Activated CD4-positive, alpha-beta T cell treated with anti-CD3 and anti-CD28 coated beads, Interleukin-2, amount 10 ng/mL, durations not matched to agents 24 days and 14 days (primary cell): ENCODE measurements at regions not wholly inside any gene's neighbourhood (a gene's known extent, or its start where the extent isn't known, plus 50 kb on each side); places are given as distances from the start of the nearest gene placed in this dataset.

Experiments used
- DNase-seq: peaks from one replicate; pipeline ENCODE4 v3.0.0; 2022
- H3K27ac Mint-ChIP-seq: one replicate; pipeline ENCODE4 v1.8.0; 2022; ENCODE audit warnings: mild to moderate bottlenecking, mixed read lengths
- H3K27me3 Mint-ChIP-seq: one replicate; pipeline ENCODE4 v1.8.0; 2022; ENCODE audit warnings: mixed read lengths
- H3K36me3 Mint-ChIP-seq: one replicate; pipeline ENCODE4 v1.8.0; 2022; ENCODE audit warnings: low read depth, mild to moderate bottlenecking, mixed read lengths
- H3K4me1 Mint-ChIP-seq: one replicate; pipeline ENCODE4 v1.8.0; 2021; ENCODE audit warnings: mixed read lengths
- H3K4me3 Mint-ChIP-seq: one replicate; pipeline ENCODE4 v1.8.0; 2022; ENCODE audit warnings: mild to moderate bottlenecking, moderate library complexity, mixed read lengths
- H3K9me3 Mint-ChIP-seq: one replicate; pipeline ENCODE4 v1.8.0; 2021; ENCODE audit warnings: mixed read lengths
- intact Hi-C: fragments of 100-400 bp; cut with micrococcal nuclease; formaldehyde crosslinking; loops from one replicate; pipeline ENCODE4 v1.15.1; 2023

DNA sequence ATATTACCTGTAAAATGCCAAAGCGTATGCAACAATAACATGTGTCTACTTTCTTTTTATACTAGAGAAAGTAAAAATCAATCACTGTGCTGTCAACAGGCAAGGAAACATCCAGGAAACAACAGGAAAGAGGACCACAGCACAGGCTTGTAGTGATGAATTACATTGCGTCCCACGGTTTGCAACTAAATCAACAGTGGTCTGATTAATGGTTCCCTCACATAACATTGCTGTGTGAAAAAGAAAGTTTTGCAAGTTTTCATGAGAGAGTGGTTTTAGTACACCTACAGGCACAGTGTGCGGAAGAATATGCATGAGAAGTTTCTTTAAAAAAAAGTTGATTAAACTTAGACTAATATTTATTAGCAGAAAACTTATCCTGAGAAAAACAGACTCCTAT, 329.5 kb upstream of the HSF2 start:
- intact Hi-C loops = no loop called here
- H3K27ac Mint-ChIP-seq = no peak overlapping the region
- H3K4me1 Mint-ChIP-seq = no peaks in the 10 kb centered on the region
- H3K27me3 Mint-ChIP-seq = no peaks in the 10 kb centered on the region
- H3K36me3 Mint-ChIP-seq = no peaks in the 10 kb centered on the region
- no peak overlapping the region for H3K4me3 Mint-ChIP-seq
- no peaks in the 10 kb centered on the region for H3K9me3 Mint-ChIP-seq
- no peak for DNase-seq

DNA sequence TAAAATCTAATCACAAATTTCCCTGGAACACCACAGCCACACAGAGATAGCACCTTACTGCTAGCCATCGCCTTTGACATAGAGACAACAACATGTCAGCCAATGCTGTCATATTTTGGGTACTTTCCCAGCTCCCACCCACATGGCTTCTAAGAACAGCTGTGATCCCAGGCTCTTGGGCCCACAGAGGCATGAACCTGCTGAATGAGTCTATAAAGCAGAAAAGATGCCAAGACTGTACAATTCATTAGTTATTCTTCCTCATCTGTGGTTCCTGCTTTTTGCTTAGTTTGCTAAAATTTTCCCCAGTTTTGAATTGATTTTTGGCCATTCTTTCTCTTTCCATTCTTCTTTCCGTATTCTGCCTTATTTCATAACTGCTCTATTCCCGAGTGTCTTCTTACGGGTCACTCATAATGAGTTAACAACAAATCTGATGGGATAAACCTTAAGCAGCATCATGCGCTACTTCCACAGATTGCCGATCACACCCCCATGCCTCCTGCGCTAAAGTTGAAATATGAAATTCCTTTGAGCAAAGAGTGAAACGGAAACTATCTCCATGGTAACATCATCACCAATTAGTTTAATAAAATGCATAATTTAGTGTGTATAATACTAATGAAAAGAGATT, 327.3 kb upstream of the HSF2 start:
- H3K9me3 Mint-ChIP-seq = no peaks in the 10 kb centered on the region
- H3K36me3 Mint-ChIP-seq = no peaks in the 10 kb centered on the region
- H3K4me3 Mint-ChIP-seq = no peak overlapping the region
- no peak overlapping the region for H3K27ac Mint-ChIP-seq
- no peaks in the 10 kb centered on the region for H3K4me1 Mint-ChIP-seq
- H3K27me3 Mint-ChIP-seq = no peaks in the 10 kb centered on the region
- no peak for DNase-seq
- intact Hi-C loops = no loop called here

DNA sequence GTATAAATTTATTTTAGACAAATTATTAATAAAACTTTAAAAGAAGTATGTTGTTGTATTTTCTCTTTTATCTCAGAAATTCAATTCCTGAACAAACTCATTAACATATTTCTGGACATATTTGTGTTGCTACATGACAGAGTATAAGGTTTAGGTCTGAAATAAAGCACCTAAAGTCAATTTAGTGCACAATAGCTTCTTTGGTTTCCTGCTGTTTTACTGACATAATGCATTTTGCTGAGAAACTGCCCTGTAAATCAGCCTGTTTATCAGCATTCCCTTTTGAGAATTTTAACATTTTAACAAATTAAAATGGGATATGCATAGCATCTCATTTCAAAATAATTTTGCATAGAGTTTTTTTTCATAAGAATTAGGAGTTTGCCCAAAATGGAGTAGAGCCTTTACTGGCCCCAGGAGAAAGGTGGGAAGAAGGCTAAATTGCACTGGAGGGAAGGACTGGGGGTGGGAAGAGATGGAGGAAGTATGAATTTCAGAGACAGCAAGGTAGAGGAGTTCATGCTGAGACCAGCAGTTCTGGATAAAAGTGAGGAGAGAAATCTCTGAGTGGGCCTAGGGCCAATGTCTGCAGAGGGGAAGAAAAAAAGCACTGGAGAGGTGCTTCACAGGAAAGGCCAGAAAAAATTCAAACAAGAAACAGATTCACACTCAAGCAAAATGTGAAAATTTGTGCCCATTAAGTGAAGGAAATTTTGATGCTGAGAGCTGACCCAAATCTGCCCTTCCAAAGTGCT, 324.2 kb upstream of the HSF2 start:
- Mint-ChIP-seq H3K27ac (no peak overlapping the region), H3K9me3 (no peaks in the 10 kb centered on the region), H3K4me1 (no peaks in the 10 kb centered on the region), H3K4me3 (no peak overlapping the region), H3K36me3 (no peaks in the 10 kb centered on the region), H3K27me3 (no peaks in the 10 kb centered on the region)
- no peak for DNase-seq
- intact Hi-C loops = no loop called here

DNA sequence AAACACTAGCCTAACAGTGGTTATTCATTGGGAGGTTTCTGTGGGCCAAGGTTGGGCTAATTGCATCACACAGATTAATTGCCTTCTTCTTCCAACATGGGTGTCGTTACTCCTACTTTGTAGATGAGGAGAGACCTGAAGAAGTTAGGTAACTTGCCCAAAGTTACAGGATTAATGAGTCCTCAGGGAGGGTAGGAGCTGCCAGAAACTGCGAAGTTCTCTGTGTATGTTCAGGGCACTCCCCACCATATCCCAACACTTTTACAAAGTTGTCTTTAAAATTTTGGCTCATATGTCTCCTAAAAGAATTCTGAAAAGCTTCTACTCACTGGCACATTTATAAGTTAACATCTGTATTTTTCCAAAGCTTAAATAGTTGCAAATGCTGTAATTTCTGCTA, 323.5 kb upstream of the HSF2 start:
- H3K9me3 Mint-ChIP-seq = no peaks in the 10 kb centered on the region
- intact Hi-C loops = no loop called here
- DNase-seq = no peak

DNA sequence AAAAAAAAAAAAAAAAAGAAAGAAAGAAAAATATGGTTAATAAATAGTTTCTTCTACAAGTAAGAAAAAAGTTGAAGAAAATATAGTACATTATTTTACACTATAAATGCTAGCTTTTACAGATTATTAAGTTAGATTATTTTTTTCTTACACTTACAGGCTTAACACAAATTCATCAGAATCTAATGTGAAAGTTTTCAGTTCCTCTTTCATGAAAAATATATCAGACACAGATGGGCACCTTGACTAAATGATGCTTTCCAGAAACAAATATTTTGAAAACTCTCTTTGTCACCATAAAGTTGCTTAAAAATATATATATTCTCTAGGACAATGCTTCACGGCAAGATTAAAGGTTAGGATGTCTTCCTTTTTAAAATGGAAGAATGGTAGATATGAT, 321.8 kb upstream of the HSF2 start:
- intact Hi-C loops = no loop called here
- Mint-ChIP-seq H3K27ac (no peak overlapping the region), H3K36me3 (no peaks in the 10 kb centered on the region), H3K9me3 (no peaks in the 10 kb centered on the region), H3K27me3 (no peaks in the 10 kb centered on the region), H3K4me1 (no peaks in the 10 kb centered on the region), H3K4me3 (no peak overlapping the region)
- DNase-seq = no peak

More for the DNA sequence above, 323.5 kb upstream of the HSF2 start:
- H3K27ac Mint-ChIP-seq = no peak overlapping the region
- H3K4me3 Mint-ChIP-seq = no peak overlapping the region
- no peaks in the 10 kb centered on the region for H3K4me1 Mint-ChIP-seq
- no peaks in the 10 kb centered on the region for H3K36me3 Mint-ChIP-seq
- no peaks in the 10 kb centered on the region for H3K27me3 Mint-ChIP-seq

DNA sequence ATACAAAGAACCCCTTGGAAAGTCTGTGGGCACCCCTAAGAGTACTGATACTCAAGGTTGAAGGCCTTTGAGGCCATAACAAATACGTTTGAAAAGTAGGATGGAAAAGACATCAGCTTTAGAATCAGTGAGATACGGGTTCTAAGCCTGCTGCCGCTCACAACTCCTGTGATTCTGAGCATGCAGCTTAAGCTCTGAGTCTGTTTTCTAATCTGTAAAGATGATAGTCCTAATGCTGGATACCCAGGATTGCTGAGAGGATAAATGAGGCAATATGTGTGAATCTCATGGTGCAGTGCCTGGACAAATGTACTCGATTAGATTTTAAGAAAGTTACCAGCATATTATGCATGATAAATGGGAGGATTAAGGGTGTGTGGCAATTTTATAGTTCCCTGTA, 321.0 kb upstream of the HSF2 start:
- Mint-ChIP-seq H3K27me3 (no peaks in the 10 kb centered on the region), H3K9me3 (no peaks in the 10 kb centered on the region), H3K27ac (no peak overlapping the region), H3K36me3 (no peaks in the 10 kb centered on the region), H3K4me3 (no peak overlapping the region), H3K4me1 (no peaks in the 10 kb centered on the region)
- no peak for DNase-seq
- intact Hi-C loops = no loop called here

DNA sequence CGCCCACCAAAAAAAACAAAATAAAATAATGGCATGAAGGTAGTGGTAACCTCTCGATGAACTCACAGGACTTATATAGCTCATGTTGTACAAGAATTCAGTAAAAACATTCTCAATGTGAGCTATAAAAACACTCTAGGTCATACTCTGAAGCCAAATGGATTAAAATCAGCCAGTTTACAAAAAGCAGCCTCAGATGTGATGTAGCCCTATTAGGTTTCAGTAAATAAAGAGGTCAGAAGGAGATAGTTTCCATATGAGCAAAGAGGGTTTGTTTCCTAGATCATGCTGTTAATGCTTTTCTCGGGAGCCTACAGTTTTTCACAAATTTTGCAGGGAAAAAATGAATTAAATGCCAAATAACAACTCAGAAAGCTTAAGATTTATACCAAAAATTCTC, 319.5 kb upstream of the HSF2 start:
- no peak overlapping the region for H3K4me3 Mint-ChIP-seq
- no peaks in the 10 kb centered on the region for H3K36me3 Mint-ChIP-seq
- H3K27ac Mint-ChIP-seq = no peak overlapping the region
- intact Hi-C loops = no loop called here
- no peak for DNase-seq
- no peaks in the 10 kb centered on the region for H3K4me1 Mint-ChIP-seq
- no peaks in the 10 kb centered on the region for H3K9me3 Mint-ChIP-seq
- H3K27me3 Mint-ChIP-seq = no peaks in the 10 kb centered on the region

DNA sequence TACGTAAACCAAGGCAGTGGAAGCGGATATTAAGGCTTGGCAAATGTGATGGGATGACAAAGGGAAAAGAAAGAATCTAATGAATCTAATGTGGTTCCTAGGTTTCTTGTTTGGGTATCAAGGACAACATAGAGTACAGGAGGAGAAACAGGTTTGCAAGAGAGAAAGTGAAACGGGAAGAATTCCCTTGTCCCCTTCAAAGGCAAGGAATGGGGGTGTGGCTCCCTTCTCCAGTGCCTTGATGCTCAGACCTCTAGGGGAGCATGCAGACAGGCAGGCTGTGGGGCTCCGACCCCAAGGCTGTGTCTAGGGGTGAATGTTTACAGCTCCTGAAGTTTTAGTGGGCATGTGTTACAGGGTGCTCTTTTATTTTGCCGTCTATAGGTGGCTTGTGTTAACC, 317.5 kb upstream of the HSF2 start:
- intact Hi-C loops = no loop called here
- Mint-ChIP-seq H3K4me1 (no peaks in the 10 kb centered on the region), H3K27ac (no peak overlapping the region), H3K4me3 (no peak overlapping the region), H3K36me3 (no peaks in the 10 kb centered on the region), H3K9me3 (no peaks in the 10 kb centered on the region), H3K27me3 (no peaks in the 10 kb centered on the region)
- no peak for DNase-seq

DNA sequence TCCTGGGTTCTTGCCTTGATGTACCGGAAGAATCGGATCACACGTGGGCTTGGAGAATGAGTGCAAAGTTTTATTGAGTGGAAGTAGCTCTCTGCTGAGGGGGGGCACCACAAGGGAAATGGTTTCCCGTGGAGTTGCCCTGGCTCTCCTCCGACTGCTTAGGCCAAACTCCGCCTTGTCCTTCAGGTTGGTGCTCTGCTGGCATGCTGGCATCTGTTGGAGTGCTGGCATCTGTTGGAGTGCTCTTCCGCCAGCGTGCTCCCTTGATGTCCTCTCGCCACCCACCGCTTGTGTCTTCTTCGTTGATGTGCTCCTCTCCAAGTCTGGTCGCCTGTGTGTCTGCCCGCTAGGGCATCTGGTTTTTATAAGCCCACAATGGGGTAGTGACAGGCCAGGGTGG, 317.1 kb upstream of the HSF2 start:
- no peaks in the 10 kb centered on the region for H3K4me1 Mint-ChIP-seq
- H3K9me3 Mint-ChIP-seq = no peaks in the 10 kb centered on the region
- intact Hi-C loops = no loop called here
- H3K4me3 Mint-ChIP-seq = no peak overlapping the region
- no peak for DNase-seq
- no peaks in the 10 kb centered on the region for H3K27me3 Mint-ChIP-seq
- no peak overlapping the region for H3K27ac Mint-ChIP-seq
- H3K36me3 Mint-ChIP-seq = no peaks in the 10 kb centered on the region

DNA sequence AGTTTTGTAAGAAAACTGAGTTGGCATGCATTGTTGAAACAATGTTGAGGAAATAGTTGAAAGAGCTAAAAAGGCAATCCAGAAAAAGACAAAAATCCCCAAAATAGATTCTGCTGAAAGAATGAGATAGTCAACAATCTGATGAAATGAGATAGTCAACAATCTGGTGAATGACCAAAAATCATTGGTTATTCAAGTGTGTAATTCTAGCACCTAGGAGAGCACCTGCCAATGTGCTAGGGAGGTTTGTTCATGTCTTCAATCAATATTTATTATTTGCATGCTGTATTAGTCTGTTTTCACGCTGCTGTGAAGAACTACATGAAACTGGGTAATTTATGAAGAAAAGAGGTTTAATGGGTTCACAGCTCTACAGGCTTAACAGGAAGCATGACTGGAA, 307.1 kb upstream of the HSF2 start:
- DNase-seq = no peak
- Mint-ChIP-seq H3K9me3 (no peaks in the 10 kb centered on the region), H3K27ac (no peak overlapping the region), H3K4me3 (no peak overlapping the region), H3K27me3 (no peaks in the 10 kb centered on the region), H3K36me3 (no peaks in the 10 kb centered on the region), H3K4me1 (no peaks in the 10 kb centered on the region)
- intact Hi-C loops = no loop called here

DNA sequence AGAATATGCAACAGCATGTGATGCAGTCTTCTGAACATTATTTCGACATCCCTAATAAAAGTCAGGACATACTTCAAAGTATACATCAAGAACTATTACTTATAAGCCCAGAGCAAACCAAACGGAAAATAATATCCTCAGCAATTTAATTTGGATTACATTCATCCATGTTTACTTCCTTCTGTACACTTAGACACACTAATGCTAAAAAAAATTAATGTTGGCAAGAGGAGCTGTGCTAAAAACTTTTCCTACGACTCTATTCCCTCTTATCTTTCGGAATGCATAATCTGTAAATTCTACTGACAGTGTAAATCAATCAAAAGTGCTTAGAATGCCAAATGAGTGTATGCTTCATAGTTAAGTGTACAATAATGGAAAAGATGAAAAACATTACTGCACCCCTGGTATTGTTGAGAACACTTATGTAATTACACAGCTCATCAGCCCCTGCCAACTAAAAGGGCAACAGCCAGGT, 301.2 kb upstream of the HSF2 start:
- H3K4me3 Mint-ChIP-seq = no peak overlapping the region
- no peaks in the 10 kb centered on the region for H3K27me3 Mint-ChIP-seq
- intact Hi-C loops = no loop called here
- DNase-seq = no peak
- no peak overlapping the region for H3K27ac Mint-ChIP-seq
- H3K36me3 Mint-ChIP-seq = no peaks in the 10 kb centered on the region
- H3K9me3 Mint-ChIP-seq = peaks cover 3% of the 10 kb centered on the region
- no peaks in the 10 kb centered on the region for H3K4me1 Mint-ChIP-seq

DNA sequence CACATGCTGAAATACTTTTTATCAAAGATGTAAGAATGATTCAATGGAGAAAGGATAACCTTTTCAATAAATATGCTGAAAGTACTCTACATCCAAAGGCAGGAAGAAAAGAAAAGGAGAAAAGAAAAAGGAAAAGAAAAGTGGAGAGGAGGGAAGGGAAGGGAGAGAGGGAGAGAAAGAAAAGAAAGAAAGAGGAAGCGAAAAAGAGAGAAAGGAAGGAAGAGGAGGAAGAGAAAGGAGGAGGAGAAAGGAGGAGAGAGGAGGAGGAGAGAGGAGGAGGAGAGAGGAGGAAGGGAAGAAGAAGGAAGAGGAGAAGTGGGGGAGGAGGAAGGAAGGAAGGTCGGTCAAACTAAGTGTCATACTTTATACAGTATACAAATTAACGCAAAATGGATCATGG, 297.4 kb upstream of the HSF2 start:
- H3K4me3 Mint-ChIP-seq = no peak overlapping the region
- H3K27ac Mint-ChIP-seq = no peak overlapping the region
- H3K27me3 Mint-ChIP-seq = no peaks in the 10 kb centered on the region
- DNase-seq = no peak
- no peaks in the 10 kb centered on the region for H3K36me3 Mint-ChIP-seq
- H3K4me1 Mint-ChIP-seq = no peaks in the 10 kb centered on the region
- H3K9me3 Mint-ChIP-seq = peaks cover 3% of the 10 kb centered on the region
- intact Hi-C loops = no loop called here

DNA sequence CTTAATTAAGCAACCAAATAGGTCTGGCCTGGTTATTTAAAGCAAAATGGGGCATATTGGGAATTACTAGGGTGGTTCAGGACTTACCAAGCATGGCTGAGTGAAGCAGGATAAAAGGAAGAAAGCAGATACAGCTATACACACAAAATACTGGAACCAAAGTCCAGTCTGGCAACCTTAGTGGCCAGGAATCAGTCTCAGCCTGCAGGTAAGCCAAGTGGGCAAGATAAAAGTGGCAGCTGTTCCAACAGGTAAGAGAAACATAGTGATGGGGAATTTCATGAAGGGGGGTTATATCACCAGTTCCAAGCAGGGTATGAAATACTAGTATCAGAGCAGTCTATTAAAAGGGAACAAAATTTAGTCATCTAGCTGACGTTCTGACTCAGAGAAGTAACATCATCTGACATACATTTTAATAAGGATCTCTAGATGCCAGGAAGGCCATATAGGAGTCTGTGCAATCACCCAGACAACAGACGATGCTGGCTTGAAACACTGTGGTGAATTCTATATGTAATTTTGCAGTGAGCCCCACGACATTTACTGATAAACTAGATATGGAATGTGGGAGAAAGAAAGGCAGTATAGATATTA, 292.1 kb upstream of the HSF2 start:
- Mint-ChIP-seq H3K4me3 (no peak overlapping the region), H3K27me3 (no peaks in the 10 kb centered on the region), H3K27ac (no peak overlapping the region), H3K4me1 (no peaks in the 10 kb centered on the region), H3K36me3 (no peaks in the 10 kb centered on the region), H3K9me3 (no peaks in the 10 kb centered on the region)
- intact Hi-C loops = no loop called here
- no peak for DNase-seq

DNA sequence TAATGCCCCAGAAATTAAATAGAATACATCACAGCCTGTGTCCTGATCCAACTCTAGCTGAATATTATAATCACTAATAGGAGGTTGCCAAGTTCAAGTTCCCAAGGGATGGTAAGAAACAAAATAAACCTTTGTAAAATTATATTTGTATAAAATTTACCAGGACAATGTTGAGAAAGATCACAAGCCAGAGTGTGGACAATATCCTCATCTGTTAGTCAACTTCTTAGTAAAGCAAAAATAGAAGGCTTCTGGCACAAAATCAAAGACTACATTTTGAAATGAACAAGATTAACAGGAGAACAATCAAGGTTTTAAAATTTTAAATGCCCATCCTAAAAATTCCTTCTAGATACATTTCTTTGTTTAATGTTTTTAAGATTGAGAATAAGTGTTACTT, 290.4 kb upstream of the HSF2 start:
- no peaks in the 10 kb centered on the region for H3K27me3 Mint-ChIP-seq
- intact Hi-C loops = no loop called here
- no peak overlapping the region for H3K4me3 Mint-ChIP-seq
- no peak for DNase-seq
- no peaks in the 10 kb centered on the region for H3K9me3 Mint-ChIP-seq
- no peaks in the 10 kb centered on the region for H3K36me3 Mint-ChIP-seq
- no peaks in the 10 kb centered on the region for H3K4me1 Mint-ChIP-seq
- H3K27ac Mint-ChIP-seq = no peak overlapping the region
